ENCODE measurements at regions not wholly inside any gene's neighbourhood (a gene's known extent, or its start where the extent isn't known, plus 50 kb on each side); places are given as distances from the start of the nearest gene placed in this dataset.

- TF ChIP-seq TBP (optimal IDR thresholded peaks at IDR 0.05; ENCODE audit: low read depth, low read length) = no peak
- no peak for TF ChIP-seq ZNF431 (CRISPR knock-in tag; IDR thresholded peaks at IDR 0.05)
- TF ChIP-seq CTCF (IDR thresholded peaks at IDR 0.05 in 2 of 3, conservative IDR thresholded peaks at IDR 0.05 in 1 of 3; ENCODE audit: insufficient read depth in 2 of 3, low read depth in 1 of 3, low read length in 3 of 3) = no peak
- TF ChIP-seq GABPB1 (CRISPR knock-in tag; IDR thresholded peaks at IDR 0.05) = no peak
- TF ChIP-seq ATF1 (CRISPR knock-in tag; IDR thresholded peaks at IDR 0.05) = no peak
- TF ChIP-seq ATF1 (tag; IDR thresholded peaks at IDR 0.05) = no peak
Measured at GRCh38 chr5:155838394-155838793, 488.6 kb upstream of the SGCD start.
